Transverse colon (tissue), 4 donors: ENCODE measurements at regions not wholly inside any gene's neighbourhood (a gene's known extent, or its start where the extent isn't known, plus 50 kb on each side); places are given as distances from the start of the nearest gene placed in this dataset.

ENCODE experiments used
- DNase-seq: peaks from one replicate; pipeline ENCODE4 v3.0.0-alpha.2; 2019
- H3K27ac ChIP-seq, 4 donors: fragments of 200-600 bp; sonication (generic); 2 replicates each; pipeline ENCODE4 v1.5.1; 2016 to 2018; ENCODE audit warnings: inconsistent platforms in 4 of 4
- H3K27me3 ChIP-seq: fragments of 200-600 bp; sonication (generic); 2 replicates; pipeline ENCODE4 v1.5.1; 2017; ENCODE audit warnings: inconsistent platforms
- H3K36me3 ChIP-seq, 4 donors: fragments of 200-600 bp; sonication (generic); 2 replicates each; pipeline ENCODE4 v1.5.1; 2017 to 2019; ENCODE audit warnings: inconsistent platforms in 4 of 4
- H3K4me1 ChIP-seq, 4 donors: fragments of 200-600 bp; sonication (generic); 2 replicates each; pipeline ENCODE4 v1.5.1; 2017 to 2020; ENCODE audit warnings: inconsistent platforms in 4 of 4
- H3K4me3 ChIP-seq, 4 donors: fragments of 200-600 bp; sonication (generic); 1 replicate in 1 of 4; 2 replicates in 3 of 4; pipeline versions ENCODE4 v1.5.1 to v1.6.1; 2017 to 2019; ENCODE audit warnings: inconsistent platforms in 4 of 4
- H3K9me3 ChIP-seq, 2 donors: fragments of 200-600 bp; sonication (generic); 2 replicates each; pipeline ENCODE4 v1.5.1; 2017 to 2019; ENCODE audit warnings: inconsistent platforms in 2 of 2
- CTCF ChIP-seq, 5 experiments: fragments of 200-600 bp in 3 of 5; fragments of 450-650 bp in 2 of 5; sonication (generic) in 3 of 5; IDR thresholded peaks; 1 replicate in 2 of 5; 2 replicates in 3 of 5; pipeline ENCODE4 v1.5.1; 2016 to 2017; ENCODE audit warnings: antibody characterized with exemption in 5 of 5, inconsistent platforms in 3 of 5, mild to moderate bottlenecking in 2 of 5, moderate library complexity in 1 of 5
- EP300 ChIP-seq: sonication (generic); formaldehyde crosslinking; IDR thresholded peaks from one replicate; pipeline ENCODE4 v1.6.1; 2017; ENCODE audit warnings: antibody characterized with exemption, low read depth
- POLR2A ChIP-seq: fragments of 450-650 bp; IDR thresholded peaks from one replicate; pipeline ENCODE4 v1.6.1; 2016; ENCODE audit warnings: antibody characterized with exemption, mild to moderate bottlenecking, moderate library complexity
- POLR2AphosphoS5 ChIP-seq, 3 donors: sonication (generic); formaldehyde crosslinking; IDR thresholded peaks; one replicate each; pipeline ENCODE4 v1.6.1; 2016; ENCODE audit warnings: antibody characterized with exemption in 3 of 3
- WGBS, 2 donors: methylation state at CpG; one replicate each; pipeline ENCODE4 v1.1.5; 2018; ENCODE audit warnings: low coverage in 1 of 2; 5-methylcytosine and 5-hydroxymethylcytosine counted together
- in situ Hi-C, 4 donors: fragments of 200-750 bp; cut with MboI; loops; one replicate each; pipeline versions ENCODE4 v1.15.0 to v1.15.1; 2017; ENCODE audit warnings: low sequenced_read_pairs in 3 of 4, low pct_ligation_motif_present in 1 of 4, low pct_unique_long_range_greater_than_20kb in 1 of 4
- intact Hi-C: fragments of 100-400 bp; cut with DNase I; formaldehyde crosslinking; loops from one replicate; pipeline ENCODE4 v1.15.1; 2023; ENCODE audit warnings: low total_unique reads

DNA sequence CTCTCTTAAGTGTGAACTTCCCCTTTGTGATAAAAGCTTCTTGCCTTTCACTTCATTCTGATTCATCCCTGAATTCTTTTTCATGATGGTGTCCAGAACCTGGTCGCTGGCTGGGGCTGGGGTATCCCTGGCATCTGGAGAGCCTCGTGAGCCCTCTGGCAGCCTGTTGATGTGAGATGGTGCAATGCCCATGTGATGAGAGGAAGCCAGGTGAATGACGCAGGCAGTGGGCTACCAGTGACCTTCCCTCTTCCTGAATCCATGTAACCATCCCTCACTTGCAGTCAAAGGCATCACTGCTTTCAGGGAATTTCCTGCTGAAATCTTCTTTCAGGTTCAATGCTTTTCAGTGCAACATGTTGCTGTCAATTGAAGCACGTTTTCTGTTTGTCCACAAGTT is 158.6 kb upstream of the SLC10A2 start:
- Histone ChIP-seq H3K4me3 (no peak overlapping the region), H3K4me1 (no peaks in the 10 kb centered on the region), H3K36me3 (no peaks in the 10 kb centered on the region), H3K9me3 (no peaks in the 10 kb centered on the region), H3K27me3 (no peaks in the 10 kb centered on the region), H3K27ac (no peak overlapping the region)
- no peak for DNase-seq
- no peak for TF ChIP-seq POLR2AphosphoS5 (IDR thresholded peaks at IDR 0.05)
- no peak for TF ChIP-seq POLR2A
- TF ChIP-seq EP300 = no peak
- TF ChIP-seq CTCF (IDR thresholded peaks at IDR 0.05) = no peak
- WGBS, 2 donors = 64 to 89% methylated on average over 3 to 4 of the region's 4 CpGs
- in situ Hi-C loops (no loop called here), intact Hi-C loops (no loop called here)

GRCh38 chr13:103222683-103223082 is 156.5 kb upstream of the SLC10A2 start:
- in situ Hi-C loops (no loop called here), intact Hi-C loops (no loop called here)
- no peak for TF ChIP-seq EP300
- no peaks in the 10 kb centered on the region for H3K4me1 ChIP-seq
- no peak for DNase-seq
- no peak overlapping the region for H3K4me3 ChIP-seq
- no peaks in the 10 kb centered on the region for H3K27me3 ChIP-seq
- WGBS, 2 donors = 71 to 75% methylated on average over 4 of the region's 4 CpGs
- H3K36me3 ChIP-seq = no peaks in the 10 kb centered on the region
- H3K9me3 ChIP-seq = no peaks in the 10 kb centered on the region
- no peak overlapping the region for H3K27ac ChIP-seq

- Histone ChIP-seq H3K9me3 (no peaks in the 10 kb centered on the region), H3K27ac (no peak overlapping the region), H3K27me3 (no peaks in the 10 kb centered on the region), H3K4me3 (no peak overlapping the region), H3K36me3 (no peaks in the 10 kb centered on the region), H3K4me1 (no peaks in the 10 kb centered on the region)
- TF ChIP-seq CTCF (IDR thresholded peaks at IDR 0.05) (no peak), POLR2A (no peak), POLR2AphosphoS5 (IDR thresholded peaks at IDR 0.05) (no peak), EP300 (no peak)
- WGBS, 2 donors = 82 to 100% methylated on average over 1 of the region's 1 CpG
- DNase-seq = no peak
- intact Hi-C loops (no loop called here), in situ Hi-C loops (no loop called here)
Measured at GRCh38 chr13:103218253-103218652, 152.0 kb upstream of the SLC10A2 start.

- TF ChIP-seq POLR2AphosphoS5 (IDR thresholded peaks at IDR 0.05) (no peak), POLR2A (no peak), EP300 (no peak), CTCF (IDR thresholded peaks at IDR 0.05) (no peak)
- DNase-seq = no peak
- intact Hi-C loops = no loop called here
- H3K9me3 ChIP-seq = no peaks in the 10 kb centered on the region
- WGBS, 2 donors = 53 to 69% methylated on average over 4 to 7 of the region's 7 CpGs
- in situ Hi-C loops = no loop called here
- H3K4me1 ChIP-seq = no peaks in the 10 kb centered on the region
- no peak overlapping the region for H3K4me3 ChIP-seq
- H3K27ac ChIP-seq = no peak overlapping the region
- no peaks in the 10 kb centered on the region for H3K36me3 ChIP-seq
- no peaks in the 10 kb centered on the region for H3K27me3 ChIP-seq
Measured at GRCh38 chr13:103213152-103213551, 146.9 kb upstream of the SLC10A2 start.

DNA sequence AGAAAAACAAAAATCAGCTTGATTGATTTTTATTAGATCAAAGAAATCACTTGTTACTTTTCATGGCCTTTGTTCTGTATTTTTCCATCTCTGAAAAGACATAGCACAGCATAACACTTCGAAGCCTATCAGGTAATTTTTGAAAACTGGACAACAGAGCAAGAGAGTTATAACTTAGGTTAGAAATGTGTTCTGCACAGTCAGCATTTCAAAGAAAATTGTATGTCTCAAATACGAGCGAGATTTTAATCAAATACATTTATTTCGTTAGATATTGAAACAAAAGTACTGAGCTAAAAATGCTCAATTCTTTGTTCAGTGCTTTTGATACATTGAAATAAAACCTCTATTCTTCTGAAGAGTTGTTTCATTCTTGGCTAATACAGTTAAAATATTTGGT is 144.1 kb upstream of the SLC10A2 start:
- Histone ChIP-seq H3K4me1 (no peaks in the 10 kb centered on the region), H3K36me3 (no peaks in the 10 kb centered on the region), H3K9me3 (no peaks in the 10 kb centered on the region), H3K27me3 (no peaks in the 10 kb centered on the region), H3K4me3 (no peak overlapping the region), H3K27ac (no peak overlapping the region)
- 85 to 88% methylated on average over 4 of the region's 4 CpGs for WGBS, 2 donors
- in situ Hi-C loops = no loop called here
- intact Hi-C loops = no loop called here
- no peak for TF ChIP-seq CTCF (IDR thresholded peaks at IDR 0.05)
- no peak for TF ChIP-seq EP300
- no peak for TF ChIP-seq POLR2AphosphoS5 (IDR thresholded peaks at IDR 0.05)
- TF ChIP-seq POLR2A = no peak
- no peak for DNase-seq
